Kidney (tissue), 13 donors: ENCODE measurements at regions not wholly inside any gene's neighbourhood (a gene's known extent, or its start where the extent isn't known, plus 50 kb on each side); places are given as distances from the start of the nearest gene placed in this dataset.

Source experiments
- DNase-seq, 5 donors: peaks; one replicate each; pipeline ENCODE4 v3.0.0-alpha.2; 2013 to 2020
- FAIRE-seq: peaks from 2 replicates; lab custom pipeline; 2012; peaks lifted over from hg19 to GRCh38; lab: Jason Lieb, UNC
- H3K27ac ChIP-seq, 2 donors: one replicate each; pipeline ENCODE4 v1.7.0; 2013; ENCODE audit warnings: low read depth in 2 of 2, low read length in 2 of 2, inconsistent platforms in 1 of 2
- H3K27me3 ChIP-seq: one replicate; pipeline ENCODE4 v1.7.1; 2013; ENCODE audit warnings: low read length, inconsistent platforms; ENCODE audit not compliant: control insufficient read depth, insufficient read depth
- H3K36me3 ChIP-seq, 3 donors: one replicate each; pipeline versions ENCODE4 v1.7.0 to v1.7.1; 2013; ENCODE audit warnings: low read length in 3 of 3, control low read depth in 1 of 3, inconsistent platforms in 1 of 3; ENCODE audit not compliant: insufficient read depth in 3 of 3, control insufficient read depth in 2 of 3
- H3K4me1 ChIP-seq, 3 donors: one replicate each; pipeline versions ENCODE4 v1.7.0 to v1.7.1; 2013; ENCODE audit warnings: low read length in 3 of 3, inconsistent platforms in 1 of 3, low read depth in 1 of 3; ENCODE audit not compliant: control insufficient read depth in 2 of 3, insufficient read depth in 2 of 3
- H3K4me3 ChIP-seq, 3 donors: one replicate each; pipeline versions ENCODE4 v1.7.0 to v1.8.1; 2013; ENCODE audit warnings: low read length in 3 of 3, control low read depth in 1 of 3, inconsistent platforms in 1 of 3
- H3K9ac ChIP-seq, 3 donors: one replicate each; pipeline versions ENCODE4 v1.7.0 to v1.7.1; 2013; ENCODE audit warnings: low read length in 3 of 3, control low read depth in 1 of 3, inconsistent platforms in 1 of 3
- H3K9me3 ChIP-seq, 3 donors: one replicate each; pipeline versions ENCODE4 v1.7.0 to v1.7.1; 2013; ENCODE audit warnings: low read length in 3 of 3, control low read depth in 1 of 3, inconsistent platforms in 1 of 3; ENCODE audit not compliant: control insufficient read depth in 2 of 3, insufficient read depth in 1 of 3
- intact Hi-C: fragments of 100-400 bp; cut with DNase I; formaldehyde crosslinking; loops from one replicate; pipeline ENCODE4 v1.11.1; 2022
- TF ChIP-seq, protein P1 (sequence below): IDR thresholded peaks from 3 replicates; pipeline ENCODE4 v1.5.1; 2012; ENCODE audit warnings: mild to moderate bottlenecking, moderate library complexity, borderline replicate concordance; ENCODE audit not compliant: insufficient read depth; ENCODE audit errors: extremely low read depth
- donor health status: control.
- donor health status: control.
- donor health status: control.
- donor health status: control.
- donor health status: control.
- donor health status: DM: yes; HTN: yes; CAD: no.
- donor health status: Normal renal cell carcinoma (clear cell type).

DNA sequence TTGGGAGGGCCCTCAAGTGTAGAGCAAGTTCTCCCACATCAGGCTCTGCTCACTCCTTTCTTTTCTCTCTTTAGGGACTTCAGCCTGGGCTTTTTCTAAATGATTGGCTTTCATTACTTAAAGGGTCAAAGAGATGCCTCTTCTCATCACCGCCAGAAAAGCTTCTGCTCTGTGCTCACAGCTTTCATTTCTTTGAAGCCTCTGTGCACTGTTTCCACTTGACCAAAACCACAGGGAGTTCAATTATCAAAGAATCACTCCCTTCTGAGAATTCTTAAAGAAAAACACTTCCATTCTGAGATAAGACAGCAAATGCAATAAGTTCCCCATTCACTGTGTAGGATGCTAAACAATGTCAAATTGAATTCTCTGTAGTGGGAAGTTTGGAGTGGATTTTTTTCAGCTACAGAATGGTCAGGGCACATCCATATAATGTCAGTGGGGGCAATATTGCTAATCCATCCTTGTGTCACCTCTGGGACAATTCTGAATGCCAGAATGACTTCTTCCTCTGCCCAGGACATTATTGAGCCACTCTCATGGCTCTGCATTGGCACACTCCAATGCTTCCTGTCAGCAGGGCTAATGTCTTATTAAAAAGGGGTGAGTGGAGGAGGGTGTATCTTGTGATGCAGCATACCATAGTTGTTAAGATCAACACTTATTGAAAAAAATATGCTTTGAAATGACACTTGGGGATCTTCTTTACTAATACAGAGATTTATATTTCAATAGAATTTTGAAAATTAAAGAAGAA lies 217.6 kb downstream of the SNCA start:
- H3K27me3 ChIP-seq: no peaks in the 10 kb centered on the region
- no peak for FAIRE-seq
- DNase-seq: peak in 2 of 5 donors; percentile 28 to 53
- intact Hi-C loops: no loop called here
- H3K4me3 ChIP-seq: no peak overlapping the region
- H3K9me3 ChIP-seq: no peaks in the 10 kb centered on the region
- H3K36me3 ChIP-seq: no peaks in the 10 kb centered on the region
- TF ChIP-seq, protein P1, sequence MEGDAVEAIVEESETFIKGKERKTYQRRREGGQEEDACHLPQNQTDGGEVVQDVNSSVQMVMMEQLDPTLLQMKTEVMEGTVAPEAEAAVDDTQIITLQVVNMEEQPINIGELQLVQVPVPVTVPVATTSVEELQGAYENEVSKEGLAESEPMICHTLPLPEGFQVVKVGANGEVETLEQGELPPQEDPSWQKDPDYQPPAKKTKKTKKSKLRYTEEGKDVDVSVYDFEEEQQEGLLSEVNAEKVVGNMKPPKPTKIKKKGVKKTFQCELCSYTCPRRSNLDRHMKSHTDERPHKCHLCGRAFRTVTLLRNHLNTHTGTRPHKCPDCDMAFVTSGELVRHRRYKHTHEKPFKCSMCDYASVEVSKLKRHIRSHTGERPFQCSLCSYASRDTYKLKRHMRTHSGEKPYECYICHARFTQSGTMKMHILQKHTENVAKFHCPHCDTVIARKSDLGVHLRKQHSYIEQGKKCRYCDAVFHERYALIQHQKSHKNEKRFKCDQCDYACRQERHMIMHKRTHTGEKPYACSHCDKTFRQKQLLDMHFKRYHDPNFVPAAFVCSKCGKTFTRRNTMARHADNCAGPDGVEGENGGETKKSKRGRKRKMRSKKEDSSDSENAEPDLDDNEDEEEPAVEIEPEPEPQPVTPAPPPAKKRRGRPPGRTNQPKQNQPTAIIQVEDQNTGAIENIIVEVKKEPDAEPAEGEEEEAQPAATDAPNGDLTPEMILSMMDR: no peak
- H3K27ac ChIP-seq: no peak overlapping the region
- H3K4me1 ChIP-seq: peaks cover 0 to 21% (median 9%) of the 10 kb centered on the region in 3 donors
- no peak overlapping the region for H3K9ac ChIP-seq

DNA sequence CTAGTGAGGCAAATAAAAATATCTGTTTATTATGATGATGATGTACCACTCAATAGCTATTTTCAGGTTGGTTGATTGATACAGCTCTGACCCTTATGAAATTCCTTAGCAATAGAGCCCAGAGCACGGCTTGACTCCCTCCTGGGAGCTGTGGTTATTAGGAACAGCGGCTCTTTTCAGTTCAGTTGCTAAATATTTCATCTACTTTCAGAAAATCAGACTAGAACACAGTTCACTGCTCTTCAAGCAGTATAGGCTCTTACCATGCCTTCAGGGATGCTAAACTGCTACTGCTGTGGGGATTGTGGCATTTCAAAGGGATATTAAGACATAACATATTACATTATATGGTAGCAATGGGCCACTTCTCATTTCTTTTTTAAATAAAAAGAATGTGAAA lies 218.8 kb downstream of the SNCA start:
- DNase-seq: no peak
- TF ChIP-seq, protein P1: no peak
- Histone ChIP-seq H3K9me3 (no peaks in the 10 kb centered on the region), H3K4me3 (no peak overlapping the region), H3K9ac (no peak overlapping the region), H3K4me1 (peaks cover 0 to 21% (median 9%) of the 10 kb centered on the region in 3 donors), H3K27ac (no peak overlapping the region), H3K27me3 (no peaks in the 10 kb centered on the region), H3K36me3 (no peaks in the 10 kb centered on the region)
- intact Hi-C loops: no loop called here
- FAIRE-seq: no peak

DNA sequence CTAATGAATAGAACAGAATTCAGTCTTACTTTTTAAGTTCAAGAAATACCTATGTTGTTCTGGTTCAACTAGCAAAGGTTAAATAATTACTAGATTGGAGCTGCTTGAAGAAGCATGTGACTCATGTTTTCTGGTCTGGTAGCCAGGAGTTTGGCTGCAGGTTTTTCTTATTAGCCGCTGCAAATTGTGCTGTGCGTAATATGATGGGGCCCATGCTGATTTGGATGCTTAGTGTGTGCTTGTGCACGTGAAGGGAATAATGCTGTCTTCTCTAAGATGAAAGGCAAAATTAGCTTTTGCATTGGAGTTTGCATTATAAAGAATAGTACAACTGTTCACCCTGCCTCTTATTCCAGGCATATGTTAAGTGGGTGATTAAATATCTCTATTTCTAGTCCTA lies 219.6 kb downstream of the SNCA start:
- peak; percentile 93 for FAIRE-seq
- TF ChIP-seq, protein P1: no peak

More for the DNA sequence above, 219.6 kb downstream of the SNCA start:
- Histone ChIP-seq H3K27me3 (no peaks in the 10 kb centered on the region), H3K4me1 (peaks cover 0 to 21% (median 9%) of the 10 kb centered on the region in 3 donors), H3K36me3 (no peaks in the 10 kb centered on the region), H3K9ac (no peak overlapping the region), H3K9me3 (no peaks in the 10 kb centered on the region), H3K4me3 (peak overlapping the region in 1 of 3 donors; percentile 14), H3K27ac (peak overlapping the region; percentile 44 to 84)
- intact Hi-C loops: no loop called here
- DNase-seq: peak in 3 of 5 donors; percentile 35 to 77 (median 66)
